Neural crest cell (in vitro differentiated cells): ENCODE measurements at regions not wholly inside any gene's neighbourhood (a gene's known extent, or its start where the extent isn't known, plus 50 kb on each side); places are given as distances from the start of the nearest gene placed in this dataset.

Experiments
- DNase-seq: peaks from one replicate; pipeline ENCODE4 v3.0.0; 2021; ENCODE audit warnings: low read depth, mixed read lengths, low spot score
- H3K27ac Mint-ChIP-seq: one replicate; pipeline ENCODE4 v1.8.0; 2021; ENCODE audit warnings: mild to moderate bottlenecking, mixed read lengths; ENCODE audit not compliant: unreplicated experiment
- H3K27me3 Mint-ChIP-seq: 2 replicates; pipeline ENCODE4 v1.8.0; 2021; ENCODE audit warnings: low read depth, mild to moderate bottlenecking, mixed read lengths
- H3K36me3 Mint-ChIP-seq: 2 replicates; pipeline ENCODE4 v1.8.0; 2021; ENCODE audit warnings: low read depth, mild to moderate bottlenecking, mixed read lengths
- H3K4me1 Mint-ChIP-seq: 2 replicates; pipeline ENCODE4 v1.8.0; 2021; ENCODE audit warnings: mixed read lengths
- H3K4me3 Mint-ChIP-seq: one replicate; pipeline ENCODE4 v1.8.0; 2021; ENCODE audit warnings: mild to moderate bottlenecking, mixed read lengths
- H3K9me3 Mint-ChIP-seq: 2 replicates; pipeline ENCODE4 v1.8.0; 2021; ENCODE audit warnings: mixed read lengths
- CTCF ChIP-seq: fragments of 200-600 bp; sonication (generic); conservative IDR thresholded peaks from 2 replicates; pipeline ENCODE4 v1.5.0; 2021; ENCODE audit warnings: antibody characterized with exemption, mild to moderate bottlenecking

GRCh38 chr18:47635416-47635815 is 295.0 kb downstream of the SMAD2 start:
- peaks cover 2% of the 10 kb centered on the region for H3K9me3 Mint-ChIP-seq
- H3K36me3 Mint-ChIP-seq = no peaks in the 10 kb centered on the region
- H3K27me3 Mint-ChIP-seq = peaks cover 18% of the 10 kb centered on the region
- no peak overlapping the region for H3K27ac Mint-ChIP-seq
- no peak overlapping the region for H3K4me3 Mint-ChIP-seq
- H3K4me1 Mint-ChIP-seq = no peaks in the 10 kb centered on the region
- DNase-seq = no peak
- no peak for TF ChIP-seq CTCF

- TF ChIP-seq CTCF = no peak
These were observed 297.4 kb downstream of the SMAD2 start for GRCh38 chr18:47632970-47633635.

GRCh38 chr18:47628893-47629292 is 301.6 kb downstream of the SMAD2 start:
- no peak overlapping the region for H3K4me3 Mint-ChIP-seq
- H3K9me3 Mint-ChIP-seq = no peaks in the 10 kb centered on the region
- DNase-seq = no peak
- H3K4me1 Mint-ChIP-seq = no peaks in the 10 kb centered on the region
- H3K36me3 Mint-ChIP-seq = no peaks in the 10 kb centered on the region
- no peak for TF ChIP-seq CTCF
- no peak overlapping the region for H3K27ac Mint-ChIP-seq
- H3K27me3 Mint-ChIP-seq = peaks cover 59% of the 10 kb centered on the region

More at GRCh38 chr18:47632970-47633635, 297.4 kb downstream of the SMAD2 start:
- Mint-ChIP-seq H3K4me1 (no peaks in the 10 kb centered on the region), H3K27ac (no peak overlapping the region), H3K36me3 (no peaks in the 10 kb centered on the region), H3K27me3 (peaks cover 38% of the 10 kb centered on the region), H3K4me3 (no peak overlapping the region), H3K9me3 (peaks cover 2% of the 10 kb centered on the region)
- no peak for DNase-seq

- H3K27ac Mint-ChIP-seq = no peak overlapping the region
- no peak for TF ChIP-seq CTCF
These were observed 302.1 kb downstream of the SMAD2 start for GRCh38 chr18:47628240-47628781.

GRCh38 chr18:47627030-47627429 is 303.4 kb downstream of the SMAD2 start:
- Mint-ChIP-seq H3K27ac (no peak overlapping the region), H3K4me1 (no peaks in the 10 kb centered on the region), H3K36me3 (no peaks in the 10 kb centered on the region), H3K27me3 (peaks cover 62% of the 10 kb centered on the region), H3K4me3 (no peak overlapping the region), H3K9me3 (no peaks in the 10 kb centered on the region)
- TF ChIP-seq CTCF = no peak
- DNase-seq = no peak

More at GRCh38 chr18:47628240-47628781, 302.1 kb downstream of the SMAD2 start:
- Mint-ChIP-seq H3K27me3 (peaks cover 57% of the 10 kb centered on the region), H3K4me3 (no peak overlapping the region), H3K9me3 (no peaks in the 10 kb centered on the region), H3K4me1 (no peaks in the 10 kb centered on the region), H3K36me3 (no peaks in the 10 kb centered on the region)
- DNase-seq = no peak
